ENCODE measurements at regions not wholly inside any gene's neighbourhood (a gene's known extent, or its start where the extent isn't known, plus 50 kb on each side); places are given as distances from the start of the nearest gene placed in this dataset.

DNA sequence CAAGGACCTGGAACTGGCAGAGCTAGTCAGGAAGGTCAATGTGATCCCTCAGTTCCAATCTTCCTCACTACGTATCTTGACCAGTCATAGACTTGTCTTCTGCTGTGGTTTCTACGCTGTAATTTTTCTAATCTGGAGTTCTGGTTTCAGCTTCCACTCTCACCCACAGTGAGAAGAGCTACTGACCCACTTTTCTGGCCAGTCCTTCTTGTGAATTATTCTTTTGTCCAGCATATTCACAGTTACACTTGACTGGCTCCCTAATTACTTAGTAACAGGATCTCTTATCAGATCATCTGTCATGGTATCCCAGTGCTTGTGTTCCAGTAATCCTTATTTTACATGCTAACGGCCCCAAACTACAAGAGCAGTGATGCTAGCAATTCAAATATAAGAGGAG, 72.4 kb upstream of the MME start:
- TF ChIP-seq CTCF (IDR thresholded peaks at IDR 0.05) = no peak
- no peak for TF ChIP-seq EP300 (IDR thresholded peaks at IDR 0.05)
